ENCODE measurements at regions not wholly inside any gene's neighbourhood (a gene's known extent, or its start where the extent isn't known, plus 50 kb on each side); places are given as distances from the start of the nearest gene placed in this dataset.

DNA sequence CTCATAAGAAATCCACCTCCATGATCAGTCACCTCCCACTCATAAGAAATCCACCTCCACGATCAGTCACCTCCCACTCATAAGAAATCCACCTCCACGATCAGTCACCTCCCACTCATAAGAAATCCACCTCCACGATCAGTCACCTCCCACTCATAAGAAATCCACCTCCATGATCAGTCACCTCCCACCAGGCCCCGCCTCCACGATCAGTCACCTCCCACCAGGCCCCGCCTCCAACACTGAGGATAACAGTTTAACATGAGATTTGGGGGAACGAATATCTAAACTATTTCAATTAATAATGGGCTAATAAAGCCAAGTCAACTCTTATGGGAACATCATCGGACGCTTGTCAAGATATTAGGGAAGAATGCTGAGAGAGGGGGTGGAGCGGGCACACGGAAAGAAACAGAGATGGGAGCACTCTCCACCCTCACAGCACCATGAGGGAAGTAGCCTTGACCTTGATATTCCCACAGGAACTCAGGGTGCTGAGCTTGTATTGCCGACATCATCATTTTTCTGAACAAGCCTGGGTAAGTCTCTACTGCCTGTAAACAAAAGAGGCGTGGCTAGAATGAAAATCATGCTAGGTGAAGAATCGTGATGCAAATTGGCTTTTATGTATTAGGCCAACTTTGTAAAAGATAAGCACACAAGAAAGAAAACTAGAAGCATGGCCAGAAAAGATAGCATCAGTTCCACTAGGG, 303.5 kb upstream of the KLF6 start:
- no peak for DNase-seq (ENCODE audit: low read depth)

DNA sequence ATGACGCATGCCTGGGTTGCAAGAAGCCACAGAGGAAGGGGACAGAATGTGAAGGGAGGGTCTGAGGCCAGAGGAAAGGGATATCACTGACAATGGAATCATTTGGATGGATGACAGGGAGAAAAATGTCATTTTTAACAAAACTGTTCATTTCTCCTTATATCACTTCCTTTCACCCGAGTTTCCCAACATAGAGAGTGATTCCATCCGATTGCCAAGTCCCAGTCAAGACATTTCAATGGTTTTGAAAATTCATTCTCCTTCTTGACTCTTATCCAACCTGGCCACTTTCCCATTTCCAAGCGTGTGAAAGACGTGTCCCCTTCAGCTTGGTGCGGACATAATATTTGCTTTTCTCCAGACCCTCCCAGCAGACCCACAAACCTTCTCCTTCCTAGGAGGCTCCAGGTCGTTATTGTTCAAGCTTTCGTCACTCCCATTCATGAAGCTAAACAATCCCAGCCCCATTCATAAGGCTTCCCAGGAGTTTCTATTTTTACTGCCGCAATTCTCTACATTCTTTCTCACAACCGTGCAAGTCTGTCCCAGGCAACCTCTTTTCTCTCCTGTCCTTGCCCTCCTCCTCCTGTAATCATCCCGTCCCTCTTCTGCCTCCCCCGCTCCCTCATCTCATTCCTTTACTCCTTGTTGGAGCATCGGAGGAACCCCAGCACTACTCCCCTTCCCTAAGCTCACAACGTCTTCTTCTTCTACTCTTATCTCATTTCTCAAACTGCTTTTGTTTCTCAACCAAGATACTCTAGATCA, 301.3 kb upstream of the KLF6 start:
- DNase-seq (ENCODE audit: low read depth), result no peak

DNA sequence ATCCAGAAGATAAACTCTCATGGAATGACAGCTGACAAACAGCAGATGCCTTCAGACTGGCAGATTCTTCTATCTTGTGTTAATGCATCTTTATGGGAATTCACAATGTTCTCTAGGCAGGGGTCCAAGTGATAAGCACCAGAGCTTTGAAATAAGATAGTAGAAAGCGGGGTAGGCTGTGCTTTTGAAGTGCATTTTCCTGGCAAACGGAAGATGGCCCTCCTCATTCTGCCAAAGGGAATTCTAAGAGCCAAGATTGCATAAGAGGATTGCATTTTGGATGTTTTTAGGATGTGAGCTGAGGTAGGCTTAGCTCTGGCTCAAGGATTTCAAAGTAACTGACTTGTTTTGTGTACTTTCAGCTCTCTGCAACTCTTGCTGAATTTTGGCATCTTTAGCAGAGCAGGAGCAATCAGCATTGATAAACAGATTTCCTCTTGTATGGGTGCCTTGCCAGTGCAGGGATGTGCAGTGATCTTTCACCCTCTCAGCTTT, 298.5 kb upstream of the KLF6 start:
- DNase-seq (ENCODE audit: low read depth), result no peak

DNA sequence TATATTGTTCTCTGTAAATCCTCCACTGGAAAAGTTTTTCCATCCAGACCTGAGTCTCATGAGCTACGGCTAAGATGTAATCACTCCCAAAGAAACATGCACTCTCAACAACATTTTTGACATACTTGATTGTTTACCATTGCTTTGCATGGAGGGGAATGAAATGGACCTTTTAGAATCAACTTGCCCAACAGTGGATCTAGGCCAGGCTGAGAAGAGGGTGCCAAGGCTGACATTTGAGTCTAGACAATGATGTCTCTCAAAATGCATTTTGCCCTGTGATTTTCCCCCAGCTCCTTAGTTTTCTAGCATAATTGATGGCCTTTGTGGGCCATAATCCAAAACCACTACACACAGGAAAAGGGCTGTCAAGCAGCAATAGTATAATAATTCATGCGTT, 297.9 kb upstream of the KLF6 start:
- no peak for DNase-seq (ENCODE audit: low read depth)

DNA sequence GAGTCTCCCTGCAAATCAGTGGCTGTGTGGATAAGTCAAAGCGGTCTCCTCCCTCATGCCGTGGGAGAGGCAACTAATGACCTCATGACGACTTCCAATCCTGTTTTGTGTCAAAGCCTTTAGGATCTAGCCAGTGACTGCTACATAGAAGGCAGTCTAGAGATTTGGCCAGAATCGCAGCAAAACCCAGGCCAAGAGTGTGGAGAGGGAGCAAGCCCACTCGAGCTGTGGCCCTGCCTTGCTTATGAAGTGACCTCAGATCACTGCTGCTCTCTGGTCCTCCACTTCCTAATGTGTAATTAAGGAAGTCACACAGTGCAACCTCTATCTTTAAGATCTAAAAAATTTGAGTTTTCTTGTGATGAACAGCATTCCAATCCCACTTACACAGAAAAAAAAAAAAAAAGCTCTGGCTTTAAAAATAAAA, 296.7 kb upstream of the KLF6 start:
- no peak for DNase-seq (ENCODE audit: low read depth)

DNA sequence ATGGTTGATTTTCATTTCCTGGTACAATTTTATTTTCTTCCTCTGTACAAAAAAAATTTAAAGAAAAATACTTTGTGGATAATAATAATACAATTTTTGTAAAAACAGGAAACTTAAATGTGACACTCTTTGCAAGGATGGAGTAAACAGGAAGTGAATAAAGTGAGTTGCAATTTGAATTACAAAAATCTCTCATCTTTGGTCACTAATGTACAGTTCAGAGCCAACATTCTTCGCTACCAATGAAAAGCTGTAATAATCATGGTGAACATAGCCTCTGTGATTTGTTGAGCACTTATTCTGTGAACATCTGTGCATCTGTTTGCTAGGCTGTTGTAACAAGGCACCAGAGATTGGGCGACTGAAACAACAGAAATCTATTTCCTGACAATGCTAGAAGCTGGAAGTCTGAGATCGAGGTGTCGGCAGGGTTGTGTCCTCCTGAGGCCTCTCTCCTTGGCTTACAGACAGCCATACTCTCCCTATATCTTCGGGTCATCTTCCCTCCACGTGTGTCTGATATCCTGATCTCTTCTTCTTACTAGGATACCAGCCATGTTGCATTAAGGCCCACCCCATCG, 295.3 kb upstream of the KLF6 start:
- DNase-seq (ENCODE audit: low read depth), result no peak

DNA sequence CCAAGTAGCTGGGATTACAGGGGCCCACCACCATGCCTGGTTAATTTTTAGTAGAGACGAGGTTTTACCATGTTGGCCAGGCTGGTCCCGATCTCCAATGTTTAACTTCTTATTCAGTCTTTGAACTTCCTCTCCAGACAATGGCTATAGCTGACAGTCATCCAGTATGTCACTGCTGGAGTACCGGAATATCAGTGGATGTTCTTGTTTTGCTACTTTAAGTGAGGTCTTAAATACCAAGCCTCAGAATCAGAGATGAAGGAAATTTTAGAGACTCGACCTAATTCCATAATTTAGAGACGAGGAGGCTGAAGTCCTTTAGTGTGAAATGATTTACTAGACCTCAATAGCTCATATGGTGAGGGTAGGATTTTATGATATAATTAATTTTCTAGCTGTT, 294.8 kb upstream of the KLF6 start:
- no peak for DNase-seq (ENCODE audit: low read depth)

DNA sequence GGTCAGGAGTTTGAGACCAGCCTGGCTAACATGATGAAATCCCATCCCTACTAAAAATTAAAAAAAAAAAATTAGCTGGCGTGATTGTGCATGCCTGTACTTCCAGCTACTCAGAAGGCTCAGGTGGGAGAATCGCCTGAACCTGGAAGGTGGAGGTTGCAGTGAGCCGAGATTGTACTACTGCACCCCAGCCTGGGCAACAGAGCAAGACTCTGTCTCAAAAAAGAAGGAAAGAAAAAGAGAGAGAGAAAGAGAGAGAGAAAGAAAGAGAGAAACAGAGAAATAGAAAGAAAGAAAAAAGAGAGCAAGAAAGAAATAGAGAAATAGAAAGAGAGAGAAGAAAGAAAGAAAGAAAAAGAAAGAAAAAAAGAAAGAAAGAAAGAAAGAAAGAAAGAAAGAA, 292.8 kb upstream of the KLF6 start:
- DNase-seq (ENCODE audit: low read depth), result no peak

DNA sequence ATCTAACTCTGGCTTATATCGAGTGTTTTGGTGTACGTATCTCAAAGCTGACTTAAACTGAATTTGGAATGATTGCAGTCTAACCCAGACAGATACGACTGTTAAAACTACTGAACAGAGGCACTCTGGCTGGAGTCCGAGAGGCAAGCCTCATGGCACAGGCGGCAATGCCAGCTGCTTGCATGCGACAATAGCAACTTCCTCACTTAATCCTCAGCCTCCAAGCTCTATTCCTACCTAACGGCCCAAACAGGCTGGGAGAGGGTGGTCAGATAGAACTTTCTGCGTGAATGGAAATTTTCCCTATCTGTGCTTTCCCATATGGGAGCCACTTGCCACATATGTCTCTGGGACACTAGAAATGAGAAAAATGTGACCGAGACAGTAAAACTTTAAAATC, 292.0 kb upstream of the KLF6 start:
- DNase-seq (ENCODE audit: low read depth), result no peak

DNA sequence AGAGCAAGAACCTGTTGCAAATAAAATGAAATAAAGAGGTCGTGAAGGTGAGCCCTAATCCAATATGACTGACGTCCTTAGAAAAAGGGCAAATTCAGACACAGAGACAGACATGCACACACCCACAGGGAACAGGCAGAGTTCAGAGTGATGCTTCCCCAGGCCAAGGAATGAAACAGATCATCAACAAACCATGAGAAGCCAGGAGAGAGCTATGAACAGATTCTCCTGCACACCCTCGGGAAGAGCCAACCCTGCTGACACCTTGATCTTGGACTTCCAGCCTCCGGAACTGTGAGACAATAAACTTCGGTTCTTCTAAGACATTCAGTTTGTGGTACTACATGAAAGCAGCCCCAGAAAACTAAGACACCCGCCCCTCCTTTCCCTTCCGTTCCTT, 290.4 kb upstream of the KLF6 start:
- DNase-seq (ENCODE audit: low read depth), result no peak

DNA sequence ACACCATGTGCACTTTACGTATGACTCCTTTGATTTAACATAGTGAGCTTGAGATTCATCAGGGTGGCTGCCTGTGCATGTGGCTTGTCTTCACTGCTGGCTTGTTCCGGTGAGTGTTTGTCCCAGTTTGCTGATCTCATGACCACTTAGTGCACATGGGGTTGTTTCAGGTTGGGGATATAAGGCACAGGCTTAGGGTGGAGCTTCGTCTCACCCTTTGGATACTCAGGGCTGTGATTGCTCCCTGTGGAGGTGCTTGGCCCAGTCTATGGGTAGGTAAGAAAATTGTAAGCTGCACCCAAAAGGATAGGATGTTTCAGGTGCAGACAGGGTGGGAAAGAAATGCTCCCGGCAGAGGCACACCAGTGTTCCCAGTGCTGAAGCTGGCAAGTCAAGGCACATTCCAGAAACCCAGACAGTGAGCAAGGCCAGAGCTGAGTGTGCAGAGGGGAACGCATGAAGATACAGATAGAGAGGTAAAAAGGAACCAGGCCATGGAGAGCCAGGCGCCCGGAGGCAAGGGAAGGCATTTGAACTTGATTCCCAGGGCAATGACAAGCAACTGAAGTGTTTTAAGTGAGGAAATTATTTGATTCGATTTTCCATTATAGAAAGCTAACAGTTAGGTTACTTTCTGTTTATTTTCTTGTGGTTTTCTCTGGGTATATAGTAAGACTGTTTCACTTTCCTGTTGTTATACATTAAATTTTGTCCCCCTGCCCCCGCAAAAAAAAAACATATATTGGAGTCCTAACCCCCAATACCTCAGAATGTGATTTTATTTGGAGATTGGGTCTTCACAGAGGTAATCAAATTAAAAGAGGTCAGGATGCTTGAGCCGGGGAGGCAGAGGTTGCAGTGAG, 289.8 kb upstream of the KLF6 start:
- DNase-seq (ENCODE audit: low read depth), result no peak

DNA sequence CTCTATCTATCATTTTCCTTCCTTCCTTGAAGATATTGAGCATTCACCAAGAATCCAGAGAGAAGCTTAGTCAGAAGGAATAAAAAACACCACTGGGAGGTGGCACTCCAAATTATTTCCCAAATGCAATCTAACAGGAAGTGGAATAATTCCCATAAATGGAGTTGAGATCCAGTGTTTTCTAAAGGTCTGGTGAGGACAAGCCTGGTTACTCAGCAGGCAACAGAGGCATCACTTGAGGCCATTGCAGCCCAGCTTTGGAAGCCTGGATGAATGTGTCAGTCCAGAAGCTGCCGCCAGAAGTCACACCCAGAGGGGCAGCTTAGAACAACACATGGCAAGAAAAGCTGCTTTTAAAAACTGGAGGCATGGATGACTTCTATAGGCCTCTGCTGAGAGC, 288.9 kb upstream of the KLF6 start:
- DNase-seq (ENCODE audit: low read depth), result peak; percentile 53

GRCh38 chr10:4070921-4071660, 286.1 kb upstream of the KLF6 start:
- no peak for DNase-seq (ENCODE audit: low read depth)

GRCh38 chr10:4070184-4070583, 285.2 kb upstream of the KLF6 start:
- no peak for DNase-seq (ENCODE audit: low read depth)

- DNase-seq (ENCODE audit: low read depth), result no peak
These were observed 284.5 kb upstream of the KLF6 start for GRCh38 chr10:4069491-4069890.

- no peak for DNase-seq (ENCODE audit: low read depth)
These were observed 283.6 kb upstream of the KLF6 start for GRCh38 chr10:4068629-4069028.

DNA sequence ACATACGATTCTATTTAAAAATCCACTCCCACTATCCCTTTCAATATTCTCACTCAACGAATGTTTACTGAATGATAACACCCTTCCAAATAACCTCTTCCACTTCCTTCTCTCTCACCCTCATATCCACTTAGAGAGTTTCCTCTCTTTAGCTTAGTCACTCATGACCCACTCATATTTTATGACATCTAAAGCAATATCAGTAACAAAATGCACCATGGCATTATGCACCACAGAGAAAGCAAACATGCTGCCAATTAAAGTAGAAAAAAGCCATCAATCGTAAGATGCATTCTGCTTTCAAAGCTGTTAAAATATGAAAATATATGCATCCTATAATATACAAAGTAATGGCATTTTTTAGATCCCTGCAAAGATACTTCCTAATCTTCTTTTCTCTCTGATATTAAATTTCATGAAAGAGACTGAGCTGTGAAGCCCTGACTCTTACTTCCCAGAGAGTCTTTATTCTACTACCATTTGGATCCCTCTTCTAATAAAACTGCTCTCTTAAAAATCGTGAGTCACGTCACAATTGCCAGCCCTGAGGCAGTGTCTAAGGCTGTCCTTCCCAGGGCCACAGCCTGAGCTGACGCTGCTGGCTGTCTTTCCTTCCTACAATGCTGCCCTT, 283.0 kb upstream of the KLF6 start:
- no peak for DNase-seq (ENCODE audit: low read depth)

- no peak for DNase-seq (ENCODE audit: low read depth)
These were observed 282.5 kb upstream of the KLF6 start for GRCh38 chr10:4067531-4067930.

GRCh38 chr10:4066581-4067390, 281.8 kb upstream of the KLF6 start:
- no peak for DNase-seq (ENCODE audit: low read depth)

Measured in myocyte (in vitro differentiated cells).